GM12891 (cell line): ENCODE measurements at regions not wholly inside any gene's neighbourhood (a gene's known extent, or its start where the extent isn't known, plus 50 kb on each side); places are given as distances from the start of the nearest gene placed in this dataset.
"Not testable (repeated sequence)": the region's sequence is repeated elsewhere in the genome, so short reads cannot be mapped to it uniquely, and the experiment has no call there.

Source experiments
- PAX5 ChIP-seq: IDR thresholded peaks from 2 replicates; pipeline ENCODE4 v1.6.1; 2011; ENCODE audit warnings: low read length, moderate library complexity, mild to moderate bottlenecking; ENCODE audit not compliant: insufficient read depth, severe bottlenecking
- POLR2A ChIP-seq: IDR thresholded peaks from 2 replicates; pipeline ENCODE4 v1.6.1; 2011; ENCODE audit warnings: low read depth, low read length, control low read depth
- POLR2AphosphoS5 ChIP-seq: IDR thresholded peaks from 2 replicates; pipeline ENCODE4 v1.6.1; 2011; ENCODE audit warnings: low read depth, low read length, control low read depth
- POU2F2 ChIP-seq: IDR thresholded peaks from 2 replicates; pipeline ENCODE4 v1.6.1; 2011; ENCODE audit warnings: low read depth, mild to moderate bottlenecking, control low read depth, low read length, moderate library complexity
- SPI1 ChIP-seq: IDR thresholded peaks from 2 replicates; pipeline ENCODE4 v1.6.1; 2011; ENCODE audit warnings: low read depth, low read length, control low read depth
- TAF1 ChIP-seq: IDR thresholded peaks from 2 replicates; pipeline ENCODE4 v1.6.1; 2011; ENCODE audit warnings: low read depth, low read length, control low read depth

DNA sequence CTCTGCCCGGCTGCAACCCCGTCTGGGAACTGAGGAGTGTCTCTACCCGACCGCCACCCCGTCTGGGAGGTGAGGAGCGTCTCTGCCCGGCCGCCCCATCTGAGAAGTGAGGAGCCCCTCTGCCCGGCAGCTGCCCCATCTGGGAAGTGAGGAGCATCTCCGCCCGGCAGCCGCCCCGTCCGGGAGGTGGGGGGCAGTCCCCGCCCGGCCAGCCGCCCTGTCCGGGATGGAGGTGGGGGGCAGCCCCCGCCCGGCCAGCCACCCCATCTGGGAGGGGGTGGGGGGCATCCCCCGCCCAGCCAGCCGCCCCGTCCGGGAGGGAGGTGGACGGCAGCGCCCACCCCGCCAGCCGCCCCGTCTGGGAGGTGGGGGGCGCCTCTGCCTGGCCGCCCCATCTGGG is 205.6 kb upstream of the ZCCHC13 start:
- not testable (repeated sequence) for TF ChIP-seq POLR2AphosphoS5, POLR2A, TAF1, SPI1, POU2F2, PAX5
